SK-N-SH (cell line): ENCODE measurements at regions not wholly inside any gene's neighbourhood (a gene's known extent, or its start where the extent isn't known, plus 50 kb on each side); places are given as distances from the start of the nearest gene placed in this dataset.

ENCODE experiments used
- EP300 ChIP-seq, 2 experiments: IDR thresholded peaks; 2 replicates each; pipeline versions ENCODE4 v1.4.0 to v1.6.1; 2012; ENCODE audit warnings: borderline replicate concordance in 1 of 2, low read depth in 1 of 2, low read length in 1 of 2
- JUND ChIP-seq: IDR thresholded peaks from 2 replicates; pipeline ENCODE4 v1.4.0; 2012
- MXI1 ChIP-seq: IDR thresholded peaks from 2 replicates; pipeline ENCODE4 v1.6.1; 2012; ENCODE audit warnings: mild to moderate bottlenecking, low read depth, low read length, improper control_type of control experiment
- POLR2AphosphoS5 ChIP-seq: IDR thresholded peaks from 2 replicates; pipeline ENCODE4 v1.6.1; 2012; ENCODE audit warnings: low read depth, low read length
- RAD21 ChIP-seq: IDR thresholded peaks from 2 replicates; pipeline ENCODE4 v1.6.1; 2012; ENCODE audit warnings: mild to moderate bottlenecking, low read length
- SMC3 ChIP-seq: IDR thresholded peaks from 2 replicates; pipeline ENCODE4 v1.6.1; 2012; ENCODE audit warnings: low read depth, low read length, improper control_type of control experiment
- TAF1 ChIP-seq: IDR thresholded peaks from 2 replicates; pipeline ENCODE4 v1.6.1; 2012; ENCODE audit warnings: low read depth, mild to moderate bottlenecking, low read length, moderate library complexity, borderline replicate concordance
- TF ChIP-seq, protein P1 (sequence below): fragments of 200-600 bp; sonication (generic); IDR thresholded peaks from 2 replicates; pipeline ENCODE4 v1.6.1; 2017; ENCODE audit warnings: antibody characterized with exemption, mild to moderate bottlenecking, moderate library complexity
- TF ChIP-seq, protein P2 (sequence below): IDR thresholded peaks from 2 replicates; pipeline ENCODE4 v1.4.0; 2012; ENCODE audit warnings: low read depth, borderline replicate concordance
- TF ChIP-seq, protein P3 (sequence below): IDR thresholded peaks from 2 replicates; pipeline ENCODE4; 2012
- TF ChIP-seq, protein P4 (sequence below): IDR thresholded peaks from 2 replicates; pipeline ENCODE4 v1.6.1; 2012; ENCODE audit warnings: mild to moderate bottlenecking, low read depth, low read length, moderate library complexity

DNA sequence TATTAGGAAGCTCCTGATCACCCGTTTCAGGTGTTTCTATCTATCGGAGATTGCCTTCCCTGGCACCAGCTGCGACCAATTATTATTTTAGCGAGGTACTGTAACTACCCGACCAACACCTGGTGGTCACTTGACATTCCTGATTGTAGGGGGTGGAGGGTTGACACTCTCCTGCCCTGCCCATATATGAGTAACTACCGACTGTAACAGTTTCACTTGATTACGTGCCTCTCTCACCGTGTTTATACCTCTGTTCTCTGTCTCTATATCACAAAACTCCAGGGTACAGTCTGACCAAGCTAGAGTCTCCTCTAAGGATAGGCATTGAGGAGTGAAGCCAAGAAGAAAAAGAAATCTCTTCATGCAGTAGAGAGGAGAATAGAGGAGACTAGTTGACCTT lies 268.0 kb upstream of the LRATD1 start:
- TF ChIP-seq RAD21 (no peak), POLR2AphosphoS5 (no peak), JUND (no peak), EP300 (IDR thresholded peaks at IDR 0.05; ENCODE audit: borderline replicate concordance in 1 of 2, low read depth in 1 of 2, low read length in 1 of 2) (no peak), MXI1 (no peak), TAF1 (no peak), SMC3 (no peak)
- TF ChIP-seq, protein P1, sequence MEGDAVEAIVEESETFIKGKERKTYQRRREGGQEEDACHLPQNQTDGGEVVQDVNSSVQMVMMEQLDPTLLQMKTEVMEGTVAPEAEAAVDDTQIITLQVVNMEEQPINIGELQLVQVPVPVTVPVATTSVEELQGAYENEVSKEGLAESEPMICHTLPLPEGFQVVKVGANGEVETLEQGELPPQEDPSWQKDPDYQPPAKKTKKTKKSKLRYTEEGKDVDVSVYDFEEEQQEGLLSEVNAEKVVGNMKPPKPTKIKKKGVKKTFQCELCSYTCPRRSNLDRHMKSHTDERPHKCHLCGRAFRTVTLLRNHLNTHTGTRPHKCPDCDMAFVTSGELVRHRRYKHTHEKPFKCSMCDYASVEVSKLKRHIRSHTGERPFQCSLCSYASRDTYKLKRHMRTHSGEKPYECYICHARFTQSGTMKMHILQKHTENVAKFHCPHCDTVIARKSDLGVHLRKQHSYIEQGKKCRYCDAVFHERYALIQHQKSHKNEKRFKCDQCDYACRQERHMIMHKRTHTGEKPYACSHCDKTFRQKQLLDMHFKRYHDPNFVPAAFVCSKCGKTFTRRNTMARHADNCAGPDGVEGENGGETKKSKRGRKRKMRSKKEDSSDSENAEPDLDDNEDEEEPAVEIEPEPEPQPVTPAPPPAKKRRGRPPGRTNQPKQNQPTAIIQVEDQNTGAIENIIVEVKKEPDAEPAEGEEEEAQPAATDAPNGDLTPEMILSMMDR, result no peak
- TF ChIP-seq, protein P2, sequence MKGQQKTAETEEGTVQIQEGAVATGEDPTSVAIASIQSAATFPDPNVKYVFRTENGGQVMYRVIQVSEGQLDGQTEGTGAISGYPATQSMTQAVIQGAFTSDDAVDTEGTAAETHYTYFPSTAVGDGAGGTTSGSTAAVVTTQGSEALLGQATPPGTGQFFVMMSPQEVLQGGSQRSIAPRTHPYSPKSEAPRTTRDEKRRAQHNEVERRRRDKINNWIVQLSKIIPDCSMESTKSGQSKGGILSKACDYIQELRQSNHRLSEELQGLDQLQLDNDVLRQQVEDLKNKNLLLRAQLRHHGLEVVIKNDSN, result no peak
- TF ChIP-seq, protein P3, sequence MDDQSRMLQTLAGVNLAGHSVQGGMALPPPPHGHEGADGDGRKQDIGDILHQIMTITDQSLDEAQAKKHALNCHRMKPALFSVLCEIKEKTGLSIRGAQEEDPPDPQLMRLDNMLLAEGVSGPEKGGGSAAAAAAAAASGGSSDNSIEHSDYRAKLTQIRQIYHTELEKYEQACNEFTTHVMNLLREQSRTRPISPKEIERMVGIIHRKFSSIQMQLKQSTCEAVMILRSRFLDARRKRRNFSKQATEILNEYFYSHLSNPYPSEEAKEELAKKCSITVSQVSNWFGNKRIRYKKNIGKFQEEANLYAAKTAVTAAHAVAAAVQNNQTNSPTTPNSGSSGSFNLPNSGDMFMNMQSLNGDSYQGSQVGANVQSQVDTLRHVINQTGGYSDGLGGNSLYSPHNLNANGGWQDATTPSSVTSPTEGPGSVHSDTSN, result no peak
- TF ChIP-seq, protein P4, sequence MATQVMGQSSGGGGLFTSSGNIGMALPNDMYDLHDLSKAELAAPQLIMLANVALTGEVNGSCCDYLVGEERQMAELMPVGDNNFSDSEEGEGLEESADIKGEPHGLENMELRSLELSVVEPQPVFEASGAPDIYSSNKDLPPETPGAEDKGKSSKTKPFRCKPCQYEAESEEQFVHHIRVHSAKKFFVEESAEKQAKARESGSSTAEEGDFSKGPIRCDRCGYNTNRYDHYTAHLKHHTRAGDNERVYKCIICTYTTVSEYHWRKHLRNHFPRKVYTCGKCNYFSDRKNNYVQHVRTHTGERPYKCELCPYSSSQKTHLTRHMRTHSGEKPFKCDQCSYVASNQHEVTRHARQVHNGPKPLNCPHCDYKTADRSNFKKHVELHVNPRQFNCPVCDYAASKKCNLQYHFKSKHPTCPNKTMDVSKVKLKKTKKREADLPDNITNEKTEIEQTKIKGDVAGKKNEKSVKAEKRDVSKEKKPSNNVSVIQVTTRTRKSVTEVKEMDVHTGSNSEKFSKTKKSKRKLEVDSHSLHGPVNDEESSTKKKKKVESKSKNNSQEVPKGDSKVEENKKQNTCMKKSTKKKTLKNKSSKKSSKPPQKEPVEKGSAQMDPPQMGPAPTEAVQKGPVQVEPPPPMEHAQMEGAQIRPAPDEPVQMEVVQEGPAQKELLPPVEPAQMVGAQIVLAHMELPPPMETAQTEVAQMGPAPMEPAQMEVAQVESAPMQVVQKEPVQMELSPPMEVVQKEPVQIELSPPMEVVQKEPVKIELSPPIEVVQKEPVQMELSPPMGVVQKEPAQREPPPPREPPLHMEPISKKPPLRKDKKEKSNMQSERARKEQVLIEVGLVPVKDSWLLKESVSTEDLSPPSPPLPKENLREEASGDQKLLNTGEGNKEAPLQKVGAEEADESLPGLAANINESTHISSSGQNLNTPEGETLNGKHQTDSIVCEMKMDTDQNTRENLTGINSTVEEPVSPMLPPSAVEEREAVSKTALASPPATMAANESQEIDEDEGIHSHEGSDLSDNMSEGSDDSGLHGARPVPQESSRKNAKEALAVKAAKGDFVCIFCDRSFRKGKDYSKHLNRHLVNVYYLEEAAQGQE, result no peak
